ENCODE measurements at regions not wholly inside any gene's neighbourhood (a gene's known extent, or its start where the extent isn't known, plus 50 kb on each side); places are given as distances from the start of the nearest gene placed in this dataset.
"Not testable (repeated sequence)": the region's sequence is repeated elsewhere in the genome, so short reads cannot be mapped to it uniquely, and the experiment has no call there.

DNA sequence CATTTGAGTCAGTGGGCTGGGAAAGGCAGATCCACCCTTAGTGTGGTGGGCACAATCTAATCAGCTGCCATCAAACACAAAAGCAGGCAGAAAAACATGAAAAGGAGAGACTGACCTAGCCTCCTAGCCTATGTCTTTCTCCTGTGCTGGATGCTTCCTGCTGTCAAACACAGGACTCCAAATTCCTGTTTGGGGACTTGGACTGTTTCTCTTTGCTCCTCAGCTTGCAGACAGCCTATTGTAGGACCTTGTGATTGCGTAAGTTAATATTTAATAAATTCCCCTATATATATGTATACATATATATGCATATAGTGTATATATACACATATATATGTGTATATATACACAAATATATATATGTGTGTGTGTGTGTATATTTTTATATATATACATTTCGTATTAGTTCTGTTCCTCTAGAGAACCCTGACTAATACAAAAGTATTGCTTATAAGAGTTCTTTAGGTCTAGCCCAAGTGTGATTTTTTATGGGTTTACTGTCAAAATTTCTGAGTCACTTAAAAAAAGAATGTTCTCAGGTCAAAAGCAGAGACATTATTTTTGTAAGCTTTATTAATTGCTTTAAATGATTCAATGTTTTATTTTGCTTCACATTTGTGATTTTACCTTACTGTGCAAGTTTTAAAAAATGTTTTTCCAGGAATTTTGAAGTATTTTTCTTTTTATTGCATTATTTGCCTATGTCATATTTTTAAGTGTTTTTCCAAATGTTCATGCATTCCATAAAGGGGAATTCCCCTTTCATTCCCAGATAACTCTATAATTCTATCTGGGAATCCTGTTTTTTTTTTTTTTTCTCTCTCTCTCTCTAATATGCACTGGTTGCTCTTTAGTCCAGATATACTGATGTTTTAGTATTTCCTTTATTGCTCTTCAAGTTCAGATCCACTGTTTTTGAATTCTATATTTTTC, 92.1 kb upstream of the ADAMTS5 start:
- ATAC-seq (no peak), DNase-seq (ENCODE audit: missing footprints) (no peak)
- intact Hi-C loops (cut with DNase I) = no loop called here

GRCh38 chr21:27057997-27058396, 91.1 kb upstream of the ADAMTS5 start:
- DNase-seq (ENCODE audit: missing footprints) (no peak), ATAC-seq (no peak)
- intact Hi-C loops (cut with DNase I) = no loop called here

DNA sequence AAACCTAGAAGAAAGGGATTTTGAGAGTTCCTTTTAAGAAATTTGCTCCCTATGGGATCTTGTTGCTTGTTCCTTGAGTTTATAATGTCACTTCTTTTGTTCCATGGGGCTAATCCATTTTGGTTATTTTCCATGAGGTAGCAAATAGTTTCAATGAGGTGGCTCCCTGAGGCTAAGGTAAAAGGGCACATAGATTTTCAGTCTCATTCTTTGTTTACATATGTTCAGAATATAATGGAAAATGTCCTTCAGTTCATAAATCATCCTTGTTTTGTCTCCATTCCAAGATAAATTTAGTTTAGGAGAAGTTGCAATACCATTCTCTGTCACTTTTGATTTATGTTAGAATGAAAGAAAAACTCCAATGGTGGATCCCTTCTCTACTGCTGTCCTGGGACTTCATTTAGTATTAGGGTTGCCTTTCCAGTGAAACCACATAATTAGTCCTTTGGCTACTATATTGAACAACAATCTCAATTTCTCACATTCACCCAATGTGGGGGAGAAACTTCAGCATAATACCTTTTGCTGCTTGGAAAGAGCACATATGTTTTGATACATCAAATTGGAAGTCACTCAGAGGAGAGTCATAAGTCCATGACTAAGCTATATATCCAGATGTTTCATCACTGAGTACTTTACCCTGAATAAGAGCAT, 80.9 kb upstream of the ADAMTS5 start:
- no peak for DNase-seq (ENCODE audit: missing footprints)
- intact Hi-C loops (cut with DNase I) = no loop called here
- ATAC-seq = no peak

GRCh38 chr21:27047283-27047657, 80.4 kb upstream of the ADAMTS5 start:
- ATAC-seq (no peak), DNase-seq (ENCODE audit: missing footprints) (no peak)
- intact Hi-C loops (cut with DNase I) = no loop called here

- intact Hi-C loops (cut with DNase I) = no loop called here
- no peak for DNase-seq (ENCODE audit: missing footprints)
- no peak for ATAC-seq
Observed at GRCh38 chr21:27045281-27045985, 78.5 kb upstream of the ADAMTS5 start.

DNA sequence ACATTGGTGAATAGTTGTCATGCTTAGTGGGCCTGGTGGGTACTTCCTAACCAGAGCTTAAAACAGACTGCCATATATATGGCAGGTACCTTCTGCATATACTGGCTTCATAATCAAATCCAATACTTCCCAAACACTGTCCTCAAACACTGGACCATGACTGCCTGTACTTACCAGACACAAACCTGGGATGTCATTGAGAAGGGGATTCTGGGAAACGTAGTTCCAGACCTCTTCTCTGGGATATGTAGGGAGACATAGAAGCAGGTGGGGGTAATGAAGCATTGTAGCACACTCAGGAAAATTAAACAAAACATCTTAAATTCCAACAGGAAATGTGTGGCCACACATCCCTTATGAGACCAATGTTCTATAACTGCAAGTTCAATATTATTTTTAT, 76.5 kb upstream of the ADAMTS5 start:
- no peak for ATAC-seq
- DNase-seq (ENCODE audit: missing footprints) = no peak
- intact Hi-C loops (cut with DNase I) = no loop called here

DNA sequence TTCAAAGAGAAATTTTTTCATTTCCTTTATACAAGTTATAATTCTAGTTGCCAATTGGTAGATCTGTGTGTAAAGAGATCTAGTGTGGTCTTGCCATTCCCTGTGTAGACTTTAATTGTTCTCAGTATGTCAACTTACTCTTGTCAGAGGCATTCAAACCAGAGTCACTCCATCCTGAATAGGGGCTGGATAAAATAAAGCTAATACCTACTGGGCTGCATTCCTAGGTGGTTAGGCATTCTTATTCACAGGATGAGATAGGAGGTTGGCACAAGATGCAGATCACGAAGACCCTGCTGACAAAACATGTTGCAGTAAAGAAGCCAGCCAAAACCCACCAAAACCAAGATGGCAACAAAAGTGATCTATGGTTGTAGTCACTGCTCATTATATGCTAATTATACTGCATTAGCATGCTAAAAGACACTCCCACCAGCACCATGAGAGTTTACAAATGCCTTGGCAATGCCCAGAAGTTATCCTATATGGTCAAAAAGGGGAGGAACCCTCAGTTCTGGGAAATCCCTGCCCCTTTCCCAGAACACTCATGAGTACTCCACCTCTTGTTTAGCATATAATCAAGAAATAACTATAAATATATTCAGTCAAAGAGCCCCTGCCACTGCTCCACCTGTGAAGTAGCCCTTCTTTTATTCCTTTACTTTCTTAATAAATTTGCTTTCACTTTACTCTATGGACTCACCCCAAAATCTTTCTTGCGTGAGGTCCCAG, 74.0 kb upstream of the ADAMTS5 start:
- intact Hi-C loops (cut with DNase I) = no loop called here
- DNase-seq (ENCODE audit: missing footprints) = no peak
- ATAC-seq = no peak

GRCh38 chr21:27036736-27037301, 69.9 kb upstream of the ADAMTS5 start:
- DNase-seq (ENCODE audit: missing footprints) (no peak), ATAC-seq (no peak)
- intact Hi-C loops (cut with DNase I) = no loop called here

DNA sequence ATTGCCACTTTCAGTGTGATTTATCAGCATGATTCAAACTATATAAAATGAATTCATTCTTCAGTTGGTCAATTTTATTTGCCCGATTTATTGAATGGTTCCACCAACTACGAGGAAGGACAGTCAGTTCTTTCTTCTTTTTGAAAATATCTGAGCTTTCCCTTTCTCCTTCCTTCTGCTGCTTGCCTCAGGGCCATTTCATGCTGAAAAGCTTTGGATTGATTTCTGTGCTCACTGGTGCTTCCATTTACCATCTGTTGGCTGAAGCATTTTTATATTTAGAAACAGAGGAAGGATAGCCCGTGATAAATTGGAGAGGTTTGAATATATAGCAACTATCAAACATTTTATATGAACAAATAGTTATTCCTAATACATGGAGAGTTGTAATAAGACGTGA, 68.9 kb upstream of the ADAMTS5 start:
- DNase-seq (ENCODE audit: missing footprints) (no peak), ATAC-seq (no peak)
- intact Hi-C loops (cut with DNase I) = no loop called here

DNA sequence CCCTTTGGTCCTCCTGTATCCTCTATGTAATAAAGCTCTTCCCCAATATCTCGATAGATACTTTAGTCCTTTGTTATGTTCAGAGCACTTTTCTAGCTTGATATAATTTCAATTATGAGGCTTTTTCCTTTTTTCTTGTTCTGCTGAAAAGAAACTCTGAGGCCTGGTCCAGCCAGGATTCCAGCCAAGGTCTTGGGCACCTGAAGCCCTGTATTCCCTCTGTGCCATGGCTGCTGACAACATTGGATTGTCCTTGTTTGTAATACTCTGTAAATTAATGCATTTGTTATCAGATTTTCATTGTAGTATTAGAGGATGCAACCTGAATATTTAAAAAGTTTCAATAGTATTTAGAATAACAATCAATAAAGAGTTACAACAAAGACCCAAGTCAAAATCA, 67.9 kb upstream of the ADAMTS5 start:
- intact Hi-C loops (cut with DNase I) = no loop called here
- DNase-seq (ENCODE audit: missing footprints) (no peak), ATAC-seq (no peak)

GRCh38 chr21:27033471-27033870, 66.6 kb upstream of the ADAMTS5 start:
- no peak for ATAC-seq
- intact Hi-C loops (cut with DNase I) = no loop called here
- no peak for DNase-seq (ENCODE audit: missing footprints)

- ATAC-seq = no peak
- DNase-seq (ENCODE audit: missing footprints) = no peak
- intact Hi-C loops (cut with DNase I) = no loop called here
Observed at GRCh38 chr21:27026501-27026900, 59.6 kb upstream of the ADAMTS5 start.

GRCh38 chr21:27025708-27026107, 58.8 kb upstream of the ADAMTS5 start:
- ATAC-seq; DNase-seq (ENCODE audit: missing footprints); intact Hi-C loops (cut with DNase I): not testable (repeated sequence)

GRCh38 chr21:27024971-27025370, 58.1 kb upstream of the ADAMTS5 start:
- ATAC-seq = no peak
- no peak for DNase-seq (ENCODE audit: missing footprints)
- intact Hi-C loops (cut with DNase I) = no loop called here

GRCh38 chr21:27024301-27024700, 57.4 kb upstream of the ADAMTS5 start:
- intact Hi-C loops (cut with DNase I) = no loop called here
- DNase-seq (ENCODE audit: missing footprints) (no peak), ATAC-seq (no peak)

DNA sequence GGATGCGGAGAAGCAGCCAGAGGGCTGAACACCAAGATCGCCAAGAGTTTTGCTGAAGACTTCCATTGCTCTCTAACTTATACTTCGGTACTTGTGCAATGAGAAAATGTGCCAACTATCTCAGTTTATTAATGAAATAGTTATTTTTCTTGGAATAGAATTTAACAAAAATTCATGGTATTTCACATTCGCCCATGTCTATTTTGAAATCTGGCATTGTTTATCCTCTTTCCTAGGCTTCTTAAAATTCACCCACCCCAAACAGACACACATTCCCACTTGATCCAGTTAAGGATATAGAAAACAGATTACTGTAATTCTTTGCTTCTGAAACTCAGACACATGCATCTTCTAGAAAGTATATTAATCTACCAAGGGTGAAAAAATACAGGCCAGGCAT, 56.3 kb upstream of the ADAMTS5 start:
- no peak for ATAC-seq
- DNase-seq (ENCODE audit: missing footprints) = no peak
- intact Hi-C loops (cut with DNase I) = no loop called here

GRCh38 chr21:27021801-27022200, 54.9 kb upstream of the ADAMTS5 start:
- ATAC-seq (no peak), DNase-seq (ENCODE audit: missing footprints) (no peak)
- intact Hi-C loops (cut with DNase I) = no loop called here

GRCh38 chr21:27021046-27021445, 54.2 kb upstream of the ADAMTS5 start:
- ATAC-seq (no peak), DNase-seq (ENCODE audit: missing footprints) (no peak)
- intact Hi-C loops (cut with DNase I) = no loop called here

- ATAC-seq (no peak), DNase-seq (ENCODE audit: missing footprints) (no peak)
- intact Hi-C loops (cut with DNase I) = no loop called here
Observed at GRCh38 chr21:27017246-27017645, 50.4 kb upstream of the ADAMTS5 start.
